ENCODE measurements at regions not wholly inside any gene's neighbourhood (a gene's known extent, or its start where the extent isn't known, plus 50 kb on each side); places are given as distances from the start of the nearest gene placed in this dataset.

DNA sequence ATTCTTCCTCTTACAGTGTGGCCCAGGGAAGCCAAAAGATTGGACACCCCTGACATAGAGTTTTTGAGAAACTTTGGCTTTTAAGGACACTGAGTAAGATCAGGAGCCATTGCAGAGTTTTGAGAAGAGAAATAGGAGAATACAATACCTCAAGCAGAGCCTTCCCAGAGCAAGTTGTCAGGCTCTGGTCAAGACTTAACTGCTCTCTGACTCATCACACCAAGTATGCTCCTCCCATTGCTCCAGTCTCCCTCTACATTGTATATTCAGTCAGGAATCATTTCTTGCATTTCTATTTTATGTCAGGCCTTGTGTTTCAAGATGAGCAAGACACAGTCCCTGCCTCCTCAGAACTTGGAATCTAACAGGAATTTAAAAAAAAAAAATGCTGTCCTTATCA lies 176.4 kb upstream of the FMR1 start:
- no peak for DNase-seq (ENCODE audit: low read depth)
- H3K4me3 ChIP-seq (ENCODE audit: control insufficient read depth, low read depth, low read length), result no peak overlapping the region
- TF ChIP-seq, protein P1, sequence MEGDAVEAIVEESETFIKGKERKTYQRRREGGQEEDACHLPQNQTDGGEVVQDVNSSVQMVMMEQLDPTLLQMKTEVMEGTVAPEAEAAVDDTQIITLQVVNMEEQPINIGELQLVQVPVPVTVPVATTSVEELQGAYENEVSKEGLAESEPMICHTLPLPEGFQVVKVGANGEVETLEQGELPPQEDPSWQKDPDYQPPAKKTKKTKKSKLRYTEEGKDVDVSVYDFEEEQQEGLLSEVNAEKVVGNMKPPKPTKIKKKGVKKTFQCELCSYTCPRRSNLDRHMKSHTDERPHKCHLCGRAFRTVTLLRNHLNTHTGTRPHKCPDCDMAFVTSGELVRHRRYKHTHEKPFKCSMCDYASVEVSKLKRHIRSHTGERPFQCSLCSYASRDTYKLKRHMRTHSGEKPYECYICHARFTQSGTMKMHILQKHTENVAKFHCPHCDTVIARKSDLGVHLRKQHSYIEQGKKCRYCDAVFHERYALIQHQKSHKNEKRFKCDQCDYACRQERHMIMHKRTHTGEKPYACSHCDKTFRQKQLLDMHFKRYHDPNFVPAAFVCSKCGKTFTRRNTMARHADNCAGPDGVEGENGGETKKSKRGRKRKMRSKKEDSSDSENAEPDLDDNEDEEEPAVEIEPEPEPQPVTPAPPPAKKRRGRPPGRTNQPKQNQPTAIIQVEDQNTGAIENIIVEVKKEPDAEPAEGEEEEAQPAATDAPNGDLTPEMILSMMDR (conservative IDR thresholded peaks at IDR 0.05; ENCODE audit: control insufficient read depth, insufficient read depth, low read depth, low read length), result no peak

GRCh38 chrX:147736045-147736444 lies 175.7 kb upstream of the FMR1 start:
- no peak for DNase-seq (ENCODE audit: low read depth)
- H3K4me3 ChIP-seq (ENCODE audit: control insufficient read depth, low read depth, low read length), result no peak overlapping the region
- TF ChIP-seq, protein P1 (conservative IDR thresholded peaks at IDR 0.05; ENCODE audit: control insufficient read depth, insufficient read depth, low read depth, low read length), result no peak

DNA sequence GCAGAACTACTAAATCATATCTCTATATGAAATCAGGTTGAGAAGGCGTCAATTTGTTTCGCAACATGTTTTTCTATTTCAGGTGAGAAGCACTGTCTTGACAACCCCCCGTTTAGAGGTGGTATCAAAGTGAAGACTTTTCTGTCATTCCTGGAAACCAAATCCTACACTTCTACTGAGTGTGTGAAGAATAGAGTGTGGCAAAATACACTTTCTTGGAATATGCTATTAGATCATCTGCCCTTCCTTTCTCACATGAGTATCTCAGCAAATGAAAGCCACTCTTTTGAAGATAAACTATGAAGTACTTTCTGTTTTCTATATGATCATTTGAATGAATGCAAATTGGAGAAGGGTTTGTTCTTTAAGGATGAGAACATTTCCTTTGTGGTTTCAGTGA lies 174.0 kb upstream of the FMR1 start:
- TF ChIP-seq, protein P1 (conservative IDR thresholded peaks at IDR 0.05; ENCODE audit: control insufficient read depth, insufficient read depth, low read depth, low read length), result no peak
- no peak overlapping the region for H3K4me3 ChIP-seq (ENCODE audit: control insufficient read depth, low read depth, low read length)
- no peak for DNase-seq (ENCODE audit: low read depth)

DNA sequence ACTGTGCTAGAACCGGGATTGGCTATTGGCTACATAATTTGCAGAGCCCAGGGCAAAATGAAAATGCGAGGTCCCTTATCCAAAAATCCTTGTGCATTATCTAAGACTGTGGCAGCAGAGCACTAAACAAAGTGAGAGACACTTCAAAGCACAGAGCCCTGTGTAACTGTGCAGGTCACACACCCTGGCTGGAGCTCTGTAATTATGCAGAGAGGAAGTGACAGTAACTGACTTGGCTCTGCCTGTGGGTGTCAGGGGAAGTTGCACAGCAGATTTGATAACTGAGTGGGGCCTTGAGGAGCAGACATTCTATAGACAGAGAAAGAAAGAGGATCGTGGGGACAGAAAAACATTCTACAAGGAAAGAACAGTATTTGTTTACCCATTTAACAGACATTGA lies 173.5 kb upstream of the FMR1 start:
- H3K4me3 ChIP-seq (ENCODE audit: control insufficient read depth, low read depth, low read length), result no peak overlapping the region
- TF ChIP-seq, protein P1 (conservative IDR thresholded peaks at IDR 0.05; ENCODE audit: control insufficient read depth, insufficient read depth, low read depth, low read length), result no peak
- no peak for DNase-seq (ENCODE audit: low read depth)

- no peak overlapping the region for H3K4me3 ChIP-seq (ENCODE audit: control insufficient read depth, low read depth, low read length)
- no peak for DNase-seq (ENCODE audit: low read depth)
- TF ChIP-seq, protein P1 (conservative IDR thresholded peaks at IDR 0.05; ENCODE audit: control insufficient read depth, insufficient read depth, low read depth, low read length), result no peak
Observed at GRCh38 chrX:147739196-147739595, 172.5 kb upstream of the FMR1 start.

- H3K4me3 ChIP-seq (ENCODE audit: control insufficient read depth, low read depth, low read length), result no peak overlapping the region
- no peak for DNase-seq (ENCODE audit: low read depth)
- TF ChIP-seq, protein P1 (conservative IDR thresholded peaks at IDR 0.05; ENCODE audit: control insufficient read depth, insufficient read depth, low read depth, low read length), result no peak
Observed at GRCh38 chrX:147741776-147742175, 169.9 kb upstream of the FMR1 start.

- DNase-seq (ENCODE audit: low read depth), result no peak
- no peak overlapping the region for H3K4me3 ChIP-seq (ENCODE audit: control insufficient read depth, low read depth, low read length)
- TF ChIP-seq, protein P1 (conservative IDR thresholded peaks at IDR 0.05; ENCODE audit: control insufficient read depth, insufficient read depth, low read depth, low read length), result no peak
Observed at GRCh38 chrX:147749308-147749707, 162.4 kb upstream of the FMR1 start.

Data from fibroblast of mammary gland (primary cell).